Kidney (tissue), 13 donors: ENCODE measurements at regions not wholly inside any gene's neighbourhood (a gene's known extent, or its start where the extent isn't known, plus 50 kb on each side); places are given as distances from the start of the nearest gene placed in this dataset.

ENCODE experiments used
- DNase-seq, 5 donors: peaks; one replicate each; pipeline ENCODE4 v3.0.0-alpha.2; 2013 to 2020
- FAIRE-seq: peaks from 2 replicates; lab custom pipeline; 2012; peaks lifted over from hg19 to GRCh38; lab: Jason Lieb, UNC
- H3K27ac ChIP-seq, 2 donors: one replicate each; pipeline ENCODE4 v1.7.0; 2013; ENCODE audit warnings: low read depth in 2 of 2, low read length in 2 of 2, inconsistent platforms in 1 of 2
- H3K27me3 ChIP-seq: one replicate; pipeline ENCODE4 v1.7.1; 2013; ENCODE audit warnings: low read length, inconsistent platforms; ENCODE audit not compliant: control insufficient read depth, insufficient read depth
- H3K36me3 ChIP-seq, 3 donors: one replicate each; pipeline versions ENCODE4 v1.7.0 to v1.7.1; 2013; ENCODE audit warnings: low read length in 3 of 3, control low read depth in 1 of 3, inconsistent platforms in 1 of 3; ENCODE audit not compliant: insufficient read depth in 3 of 3, control insufficient read depth in 2 of 3
- H3K4me1 ChIP-seq, 3 donors: one replicate each; pipeline versions ENCODE4 v1.7.0 to v1.7.1; 2013; ENCODE audit warnings: low read length in 3 of 3, inconsistent platforms in 1 of 3, low read depth in 1 of 3; ENCODE audit not compliant: control insufficient read depth in 2 of 3, insufficient read depth in 2 of 3
- H3K4me3 ChIP-seq, 3 donors: one replicate each; pipeline versions ENCODE4 v1.7.0 to v1.8.1; 2013; ENCODE audit warnings: low read length in 3 of 3, control low read depth in 1 of 3, inconsistent platforms in 1 of 3
- H3K9ac ChIP-seq, 3 donors: one replicate each; pipeline versions ENCODE4 v1.7.0 to v1.7.1; 2013; ENCODE audit warnings: low read length in 3 of 3, control low read depth in 1 of 3, inconsistent platforms in 1 of 3
- H3K9me3 ChIP-seq, 3 donors: one replicate each; pipeline versions ENCODE4 v1.7.0 to v1.7.1; 2013; ENCODE audit warnings: low read length in 3 of 3, control low read depth in 1 of 3, inconsistent platforms in 1 of 3; ENCODE audit not compliant: control insufficient read depth in 2 of 3, insufficient read depth in 1 of 3
- CTCF ChIP-seq: IDR thresholded peaks from 3 replicates; pipeline ENCODE4 v1.5.1; 2012; ENCODE audit warnings: mild to moderate bottlenecking, moderate library complexity, borderline replicate concordance; ENCODE audit not compliant: insufficient read depth; ENCODE audit errors: extremely low read depth
- intact Hi-C: fragments of 100-400 bp; cut with DNase I; formaldehyde crosslinking; loops from one replicate; pipeline ENCODE4 v1.11.1; 2022
- donor health status: control.
- donor health status: control.
- donor health status: control.
- donor health status: control.
- donor health status: control.
- donor health status: DM: yes; HTN: yes; CAD: no.
- donor health status: Normal renal cell carcinoma (clear cell type).

GRCh38 chr4:120406960-120407359 is 340.3 kb upstream of the MAD2L1 start:
- FAIRE-seq (no peak), DNase-seq (no peak)
- Histone ChIP-seq H3K27ac (no peak overlapping the region), H3K9me3 (peaks cover 0 to 13% (median 3%) of the 10 kb centered on the region in 3 donors), H3K4me1 (no peaks in the 10 kb centered on the region), H3K36me3 (no peaks in the 10 kb centered on the region), H3K27me3 (no peaks in the 10 kb centered on the region), H3K4me3 (no peak overlapping the region), H3K9ac (no peak overlapping the region)
- no peak for TF ChIP-seq CTCF
- intact Hi-C loops, result no loop called here

GRCh38 chr4:120403296-120403695 is 336.6 kb upstream of the MAD2L1 start:
- Histone ChIP-seq H3K9me3 (peaks cover 0 to 6% (median 0%) of the 10 kb centered on the region in 3 donors), H3K4me1 (no peaks in the 10 kb centered on the region), H3K9ac (no peak overlapping the region), H3K27me3 (no peaks in the 10 kb centered on the region), H3K4me3 (no peak overlapping the region), H3K27ac (no peak overlapping the region), H3K36me3 (no peaks in the 10 kb centered on the region)
- no peak for DNase-seq
- intact Hi-C loops, result no loop called here
- no peak for FAIRE-seq
- TF ChIP-seq CTCF, result no peak

- Histone ChIP-seq H3K27ac (no peak overlapping the region), H3K9ac (no peak overlapping the region), H3K9me3 (no peaks in the 10 kb centered on the region), H3K27me3 (no peaks in the 10 kb centered on the region), H3K4me3 (no peak overlapping the region), H3K36me3 (no peaks in the 10 kb centered on the region), H3K4me1 (no peaks in the 10 kb centered on the region)
- TF ChIP-seq CTCF, result no peak
- FAIRE-seq, result no peak
- intact Hi-C loops, result no loop called here
- DNase-seq, result no peak
Measured at GRCh38 chr4:120400441-120400840, 333.8 kb upstream of the MAD2L1 start.

- H3K4me3 ChIP-seq, result no peak overlapping the region
- TF ChIP-seq CTCF, result no peak
- H3K27ac ChIP-seq, result no peak overlapping the region
- intact Hi-C loops, result no loop called here
- FAIRE-seq (no peak), DNase-seq (no peak)
- H3K9ac ChIP-seq, result no peak overlapping the region
- H3K4me1 ChIP-seq, result no peaks in the 10 kb centered on the region
- H3K36me3 ChIP-seq, result no peaks in the 10 kb centered on the region
- no peaks in the 10 kb centered on the region for H3K27me3 ChIP-seq
- no peaks in the 10 kb centered on the region for H3K9me3 ChIP-seq
Measured at GRCh38 chr4:120399826-120400225, 333.2 kb upstream of the MAD2L1 start.
